T-helper 9 cell (primary cell): ENCODE measurements at regions not wholly inside any gene's neighbourhood (a gene's known extent, or its start where the extent isn't known, plus 50 kb on each side); places are given as distances from the start of the nearest gene placed in this dataset.
A peak's percentile ranks its signal among the peaks of the same experiment; 100 is the strongest.

ENCODE experiments used
- DNase-seq: peaks from one replicate; pipeline ENCODE4 v3.0.0-alpha.2; 2020

DNA sequence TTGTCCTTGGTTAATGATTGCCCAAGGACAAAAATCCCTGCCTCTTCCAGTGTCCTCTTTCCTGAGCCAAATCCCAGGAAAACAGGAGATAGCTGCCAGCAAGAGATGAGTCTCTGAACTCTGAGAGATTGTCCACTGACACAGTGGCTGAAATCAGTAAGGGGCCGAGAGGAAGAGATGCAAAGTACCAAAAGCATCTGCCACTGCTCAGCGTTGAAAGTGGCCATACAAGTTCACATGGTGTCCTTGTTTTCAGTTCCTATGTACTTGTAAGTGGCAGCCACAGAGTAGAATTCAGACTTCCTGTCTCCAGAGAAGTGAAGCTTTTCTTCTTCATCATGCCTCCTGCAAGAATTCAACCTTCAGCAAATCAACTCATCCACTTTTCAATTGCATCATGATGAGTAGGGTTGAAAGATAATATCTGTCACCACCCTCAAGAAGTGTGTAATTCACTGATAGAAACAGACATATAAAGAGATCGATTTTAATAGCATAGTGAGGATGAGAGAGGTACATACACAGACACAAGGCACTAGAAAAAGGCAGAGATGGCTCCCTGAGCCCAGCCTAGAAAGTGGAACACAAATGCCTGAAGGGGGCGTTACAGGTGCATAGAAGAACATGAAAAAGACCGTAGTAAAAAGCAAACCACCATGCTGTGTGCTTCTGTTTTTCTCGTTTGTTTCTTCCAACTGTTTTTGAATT lies 185.8 kb downstream of the MRPL39 start:
- peak; percentile 18 for DNase-seq

DNA sequence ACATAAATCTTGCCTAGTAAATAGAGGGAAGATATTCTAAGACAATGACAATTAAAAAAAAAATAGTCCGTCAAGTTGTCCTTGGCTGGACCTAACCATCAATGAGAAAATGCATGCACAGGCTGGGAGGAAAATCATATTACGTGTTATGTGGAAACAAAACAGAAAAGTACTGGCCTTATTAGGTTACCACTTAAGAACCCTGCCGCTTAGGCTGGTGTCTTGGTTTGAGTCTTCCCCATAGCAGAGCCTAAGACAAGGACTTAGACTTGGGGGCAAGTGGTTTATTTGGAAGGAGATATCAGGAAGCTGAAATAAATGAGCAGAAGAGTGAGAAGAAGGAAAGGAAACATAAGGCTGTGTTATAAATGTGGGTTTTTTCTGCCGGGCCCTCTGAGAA lies 186.4 kb downstream of the MRPL39 start:
- no peak for DNase-seq

DNA sequence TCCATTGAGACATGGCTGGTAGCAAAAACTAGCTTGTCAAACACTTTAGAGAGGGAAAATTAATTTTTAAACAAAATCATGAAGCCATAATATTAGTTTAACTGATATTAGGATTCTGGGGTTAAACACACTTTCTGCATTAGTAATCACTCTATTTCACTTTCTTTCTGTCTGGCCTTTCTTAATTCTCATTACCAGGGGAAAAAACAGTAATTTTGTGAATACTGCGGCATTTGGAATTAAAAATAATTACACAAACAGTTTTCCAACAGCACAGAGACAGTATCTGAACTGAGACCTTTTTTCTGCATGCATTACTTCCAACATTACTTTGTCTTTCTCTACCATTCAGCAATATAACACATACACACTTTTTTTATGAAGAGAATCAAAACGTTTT lies 190.6 kb downstream of the MRPL39 start:
- no peak for DNase-seq

DNA sequence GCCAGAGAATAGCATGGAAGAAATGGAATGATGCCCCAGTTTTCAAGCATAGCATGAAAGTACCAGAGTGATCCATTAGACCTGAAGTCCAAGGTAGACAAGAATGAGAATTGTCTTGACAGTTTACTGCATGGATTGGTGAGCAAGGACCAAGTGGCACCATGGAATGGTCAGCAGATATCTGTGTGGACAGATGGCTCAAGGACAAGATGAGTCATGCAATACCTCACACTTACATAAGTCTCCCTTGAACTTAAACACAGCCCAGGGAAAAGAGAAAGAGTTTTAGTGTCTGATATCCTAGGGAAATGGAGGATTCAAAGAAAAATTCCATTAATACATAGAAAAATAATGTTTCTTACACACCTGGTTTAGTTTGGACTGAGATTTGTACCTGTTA lies 195.2 kb downstream of the MRPL39 start:
- no peak for DNase-seq

DNA sequence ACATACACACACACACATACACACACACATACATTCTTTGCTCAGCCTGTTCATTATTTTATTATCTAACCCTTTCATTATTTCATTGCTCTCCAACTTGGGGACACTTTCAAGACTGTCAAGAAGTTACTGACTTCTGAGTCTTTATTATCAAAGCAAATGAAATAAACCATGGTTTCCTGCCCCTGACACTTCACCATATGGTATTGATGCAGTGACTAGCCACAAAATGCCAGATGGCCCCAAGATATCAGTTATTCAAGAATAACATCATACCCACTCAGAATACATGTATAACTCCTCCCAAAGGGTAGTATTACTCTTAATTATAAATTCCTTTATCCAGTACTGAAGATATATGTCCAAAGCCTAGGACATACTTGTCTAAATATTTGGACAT lies 197.3 kb downstream of the MRPL39 start:
- DNase-seq = no peak

DNA sequence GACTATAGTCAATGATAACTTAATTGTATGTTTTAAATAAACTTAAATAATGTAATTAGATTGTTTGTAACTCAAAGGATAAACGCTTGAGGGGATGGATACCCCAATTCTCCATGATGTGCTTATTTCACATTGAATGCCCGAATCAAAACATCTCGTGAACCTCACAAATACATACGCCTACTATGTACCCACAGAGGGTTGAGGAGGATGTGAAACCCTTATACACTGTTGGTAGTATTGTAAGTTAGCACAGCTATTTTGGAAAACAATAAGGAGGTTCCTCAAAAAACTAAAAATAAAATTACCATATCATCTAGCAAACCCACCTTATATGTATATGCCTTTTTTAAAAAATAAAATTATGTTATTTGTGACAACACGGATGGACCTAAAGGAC lies 198.6 kb downstream of the MRPL39 start:
- no peak for DNase-seq

DNA sequence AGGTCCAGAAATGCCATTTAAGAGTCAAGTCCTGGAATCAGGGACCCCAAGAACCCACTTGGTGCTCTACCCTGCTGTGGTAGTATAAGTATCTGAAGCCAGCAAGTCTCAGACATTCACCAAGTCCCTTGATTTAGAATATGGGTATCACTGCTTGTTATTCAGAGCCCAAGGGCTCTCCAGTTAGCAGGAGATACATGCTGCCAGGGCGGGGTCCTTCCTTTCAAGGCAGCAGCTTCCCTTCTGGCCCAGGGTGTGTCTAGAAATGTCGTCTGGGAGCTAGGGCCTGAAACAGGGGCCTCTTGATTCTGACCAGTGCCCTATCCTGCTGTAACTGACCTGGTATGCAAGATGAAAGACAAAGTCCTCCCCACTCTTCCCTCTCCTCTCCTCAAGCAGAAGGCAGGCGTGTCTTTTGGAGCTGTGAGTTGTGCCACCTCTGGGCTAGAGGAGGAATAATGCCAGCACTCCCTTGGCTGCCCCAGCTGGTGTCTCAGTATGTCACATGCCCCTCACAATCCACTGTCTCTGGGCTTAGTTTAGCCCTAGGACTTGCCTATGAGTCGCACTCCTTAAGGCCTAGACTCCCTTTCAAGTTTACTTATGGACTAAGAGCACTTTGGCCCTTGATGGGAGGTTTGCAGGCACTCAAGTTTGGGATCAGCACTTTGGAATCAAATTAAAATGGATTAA lies 200.2 kb downstream of the MRPL39 start:
- DNase-seq = no peak

DNA sequence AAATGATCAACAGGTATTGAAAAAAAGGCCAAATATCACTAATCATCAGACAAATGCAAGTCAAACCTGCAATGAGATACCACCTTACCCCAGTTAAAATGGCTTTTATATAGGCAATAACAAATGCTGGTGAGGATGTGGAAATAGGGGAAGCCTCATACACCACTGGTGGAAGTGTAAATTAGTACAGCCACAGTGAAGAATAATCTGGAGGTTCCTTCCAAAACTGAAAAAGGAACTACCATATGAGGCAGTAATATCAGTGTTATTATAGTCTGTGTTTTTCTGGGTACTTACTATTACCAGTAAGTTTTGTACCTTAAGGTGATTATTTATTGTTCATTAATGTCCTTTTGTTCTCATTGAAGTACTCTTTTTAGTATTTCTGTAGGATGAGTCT lies 201.3 kb downstream of the MRPL39 start:
- no peak for DNase-seq

DNA sequence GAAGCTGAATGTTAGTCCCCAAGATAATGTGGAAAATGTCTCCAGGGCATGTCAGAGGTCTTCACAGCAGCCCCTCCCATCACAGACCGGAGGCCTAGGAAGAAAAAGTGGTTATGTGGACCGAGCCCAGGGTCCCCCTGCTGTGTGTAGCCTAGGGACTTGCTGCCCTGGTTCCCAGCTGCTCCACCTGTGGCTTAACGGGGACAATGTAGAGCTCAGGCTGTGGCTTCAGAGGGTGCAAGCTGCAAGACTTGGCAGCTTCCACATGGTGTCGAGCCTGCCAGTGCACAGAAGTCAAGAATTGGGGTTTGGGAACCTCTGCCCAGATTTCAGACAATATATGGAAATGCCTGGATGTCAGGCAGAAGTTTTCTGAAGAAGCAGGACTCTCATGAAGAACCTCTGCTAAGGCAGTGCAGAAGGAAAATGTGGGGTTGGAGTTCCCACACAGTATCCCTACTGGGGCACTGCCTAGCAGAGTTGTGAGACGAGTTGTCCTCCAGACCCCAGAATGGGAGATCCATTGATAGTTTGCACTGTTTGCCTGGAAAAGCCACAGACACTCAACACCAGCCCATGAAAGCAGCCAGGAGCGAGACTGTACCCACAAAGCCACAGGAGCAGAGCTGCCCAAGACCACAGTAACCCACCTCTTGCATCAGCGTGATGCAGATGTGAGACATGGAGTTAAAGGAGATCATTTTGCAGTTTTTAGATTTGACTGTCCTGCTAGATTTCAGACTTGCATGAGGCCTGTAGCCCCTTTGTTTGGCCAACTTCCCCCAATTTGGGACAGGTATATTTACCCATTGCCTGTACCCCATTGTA lies 204.9 kb downstream of the MRPL39 start:
- no peak for DNase-seq

DNA sequence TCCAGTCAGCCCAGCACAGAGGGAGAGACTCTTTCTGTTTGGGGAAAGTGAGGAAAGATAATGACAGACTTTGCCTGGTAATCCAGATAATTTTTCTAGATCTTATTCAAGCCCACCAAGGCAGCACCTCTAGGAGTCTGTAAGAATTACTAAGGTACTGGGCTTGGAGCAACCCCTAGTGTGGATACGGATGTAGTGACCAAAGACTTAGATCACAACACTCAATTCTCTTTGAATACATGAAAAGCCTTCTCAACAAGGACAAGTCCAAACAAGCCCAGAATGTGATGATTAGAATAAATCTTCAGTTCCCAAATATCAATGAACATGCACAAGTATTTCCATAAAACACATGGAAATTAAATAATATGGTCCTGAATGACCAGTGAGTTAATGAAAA lies 206.9 kb downstream of the MRPL39 start:
- DNase-seq = no peak

DNA sequence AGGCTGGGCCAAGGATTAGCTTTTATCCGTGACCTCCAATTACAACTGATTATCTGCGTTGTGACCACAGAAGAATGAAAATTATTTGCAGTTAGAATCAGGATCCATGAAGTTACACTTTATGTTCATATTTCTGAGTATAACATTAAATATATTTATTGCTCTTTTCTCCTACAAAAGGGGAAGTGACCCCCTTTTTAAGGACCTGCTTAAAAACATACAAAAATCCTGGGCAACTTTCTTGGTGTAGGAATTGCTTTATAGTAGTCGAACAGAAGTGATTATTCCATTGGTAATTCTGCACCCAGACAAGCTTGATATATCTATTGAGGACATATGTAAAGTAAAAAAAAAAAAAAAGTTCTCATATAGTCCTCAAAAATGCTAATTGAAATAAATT lies 208.7 kb downstream of the MRPL39 start:
- DNase-seq = no peak

DNA sequence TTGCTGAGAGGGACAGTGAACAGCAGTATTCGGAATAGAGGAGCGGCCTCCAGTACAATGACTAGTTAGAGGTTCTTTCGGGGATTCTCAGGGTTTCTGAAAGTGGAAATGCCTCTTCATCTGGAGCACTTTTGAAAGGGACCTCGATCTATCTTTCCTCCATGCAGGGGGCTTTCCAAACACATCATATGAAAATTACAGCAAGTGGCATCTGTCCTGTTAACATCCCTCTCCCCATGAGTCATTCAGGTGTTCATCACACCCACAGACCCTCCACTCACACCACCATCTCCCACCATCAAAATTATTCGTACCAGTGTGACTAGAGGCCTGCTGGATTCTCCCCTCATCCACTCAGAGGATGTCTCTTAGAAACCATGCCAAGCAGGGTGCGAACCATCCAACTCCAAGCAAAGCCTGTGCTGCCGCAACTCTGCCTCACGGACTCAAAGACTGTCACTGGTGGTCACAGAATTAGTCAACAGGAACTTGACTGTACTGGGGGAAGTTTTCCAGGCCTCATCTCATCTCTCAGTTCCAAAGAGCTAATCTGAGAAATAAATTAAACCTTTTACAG lies 211.1 kb downstream of the MRPL39 start:
- no peak for DNase-seq

DNA sequence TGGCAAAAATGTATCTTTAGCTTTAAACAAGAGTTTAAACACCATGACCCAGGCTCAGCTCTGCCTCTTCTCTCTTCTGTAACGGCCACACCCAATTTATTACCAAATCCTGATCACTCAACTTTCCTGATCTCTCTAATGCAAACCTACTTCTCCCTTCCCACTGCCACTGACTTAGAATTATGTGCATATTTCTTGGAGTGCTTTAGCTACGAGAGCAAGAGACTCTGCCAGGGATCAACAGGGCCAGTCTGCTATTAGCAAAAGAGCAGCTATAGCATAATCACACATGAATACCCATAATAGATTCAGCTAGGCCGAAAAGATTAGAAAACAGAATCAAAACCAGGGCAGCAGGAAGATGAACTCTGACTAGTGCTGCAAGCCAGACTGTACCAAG lies 215.5 kb downstream of the MRPL39 start:
- DNase-seq = no peak

DNA sequence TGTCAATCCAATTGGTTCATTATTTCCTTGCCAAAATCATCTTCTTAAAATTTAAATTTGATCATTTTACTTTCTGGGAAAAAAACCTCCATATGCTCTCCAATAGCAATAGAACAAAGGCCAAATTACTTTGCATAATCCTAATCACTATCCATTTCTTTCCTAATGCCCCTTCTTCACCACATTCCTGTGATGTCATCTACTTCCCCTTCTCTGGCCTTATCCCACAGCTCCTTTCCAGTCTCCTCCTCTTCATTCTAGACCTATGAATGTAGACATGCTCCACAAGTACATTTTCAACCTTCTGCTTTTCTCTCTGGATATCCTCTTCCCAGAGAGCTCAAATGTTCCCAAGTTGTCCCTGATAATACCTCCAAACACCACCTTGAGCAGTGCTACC lies 216.6 kb downstream of the MRPL39 start:
- no peak for DNase-seq

DNA sequence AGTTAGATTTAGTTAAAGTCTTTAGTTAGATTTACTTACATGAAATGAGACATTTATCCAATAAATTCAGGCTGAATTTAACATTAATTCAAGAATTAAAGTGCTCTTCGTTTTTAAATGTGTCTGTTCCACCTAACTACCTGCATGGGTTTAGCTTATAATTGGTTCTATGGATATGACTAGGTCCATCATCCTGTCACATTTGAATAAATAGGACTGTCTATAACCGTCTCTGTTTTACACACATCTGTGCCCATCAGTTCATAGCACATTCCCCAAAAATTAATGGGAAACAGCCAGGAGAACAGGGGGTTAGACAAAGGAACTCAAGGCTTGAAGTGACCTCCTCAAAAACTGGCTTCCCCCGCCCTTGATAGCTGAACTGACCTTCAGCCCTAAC lies 219.6 kb downstream of the MRPL39 start:
- DNase-seq = no peak

DNA sequence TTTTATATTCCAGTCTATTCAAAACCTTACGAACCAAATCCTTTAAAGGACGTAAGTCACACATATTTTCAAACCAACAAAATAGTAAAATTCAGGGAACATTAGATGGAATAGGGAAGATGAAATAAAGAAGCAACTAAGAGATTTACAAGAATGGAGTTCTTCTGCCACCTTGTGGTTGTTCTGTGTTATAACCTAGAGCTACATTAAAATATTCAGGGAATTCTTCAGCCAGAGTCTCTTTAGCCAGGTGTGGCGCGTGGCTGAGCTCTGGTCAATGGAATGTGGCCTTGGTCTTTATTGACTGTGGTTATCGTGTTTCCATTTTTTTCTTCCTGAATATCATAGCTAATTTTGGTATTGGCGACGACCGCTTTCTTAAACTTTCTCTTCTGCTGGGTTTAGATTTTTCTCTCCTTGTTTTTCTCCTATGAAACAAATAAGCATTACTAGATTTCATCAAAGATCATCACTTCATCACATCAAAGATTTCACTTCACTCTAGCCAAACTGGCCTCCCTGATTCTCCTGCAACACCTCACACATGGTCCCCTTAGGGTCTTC lies 221.3 kb downstream of the MRPL39 start:
- DNase-seq = no peak

DNA sequence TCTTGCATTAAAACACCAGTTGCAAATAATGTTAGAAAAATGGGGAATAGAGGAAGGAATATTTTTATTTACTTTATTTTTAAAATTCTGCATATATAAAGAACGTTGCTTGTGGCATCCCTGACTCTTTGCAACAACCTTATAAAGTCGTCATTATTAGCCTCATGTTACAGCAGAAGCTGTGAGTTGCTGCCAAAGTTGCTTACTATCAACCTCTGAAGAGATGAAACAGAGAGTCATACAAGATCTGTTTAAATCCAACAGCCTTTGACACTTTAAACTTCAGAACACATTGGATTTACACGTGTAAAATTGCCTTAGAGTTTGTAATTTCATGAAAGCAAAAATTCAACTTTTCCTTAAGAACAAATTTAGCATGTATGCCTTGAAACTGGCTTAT lies 221.9 kb downstream of the MRPL39 start:
- DNase-seq = no peak

DNA sequence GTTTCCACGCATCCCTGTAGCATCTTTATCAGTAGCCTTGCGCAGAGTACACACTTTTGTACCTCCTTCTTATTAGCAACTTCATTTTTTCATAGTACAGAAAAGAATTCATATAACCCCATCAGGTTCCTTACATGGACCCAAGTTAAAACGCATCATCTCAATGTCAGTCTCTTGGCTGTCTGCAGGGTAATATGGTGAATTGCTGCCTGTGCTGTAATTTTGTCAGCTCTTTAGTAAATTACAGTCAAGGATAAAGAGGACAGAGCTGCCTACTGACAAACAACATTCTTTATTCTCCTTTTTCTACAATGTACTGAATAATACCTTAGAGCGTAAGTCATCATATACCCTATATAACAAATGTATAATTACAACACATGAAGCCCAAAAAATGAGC lies 222.5 kb downstream of the MRPL39 start:
- DNase-seq = no peak

DNA sequence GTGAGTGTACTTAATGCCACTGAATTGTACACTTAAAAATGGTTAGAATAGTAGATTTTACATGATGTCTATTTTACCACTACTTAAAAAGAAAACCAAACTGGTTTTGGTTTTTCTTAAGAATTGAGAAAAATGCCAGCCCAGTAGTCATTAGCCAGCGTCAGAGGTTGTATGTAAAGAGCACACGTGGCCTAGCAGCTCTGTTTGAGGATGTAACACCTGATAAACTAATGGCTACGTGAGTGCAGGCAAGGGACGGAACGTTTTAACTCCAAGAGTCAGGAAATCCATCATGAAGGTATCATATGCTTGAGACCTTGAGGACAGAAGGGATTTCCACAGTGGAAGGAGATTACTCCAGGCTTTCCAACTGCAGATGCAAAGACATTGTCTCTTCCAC lies 223.7 kb downstream of the MRPL39 start:
- no peak for DNase-seq

DNA sequence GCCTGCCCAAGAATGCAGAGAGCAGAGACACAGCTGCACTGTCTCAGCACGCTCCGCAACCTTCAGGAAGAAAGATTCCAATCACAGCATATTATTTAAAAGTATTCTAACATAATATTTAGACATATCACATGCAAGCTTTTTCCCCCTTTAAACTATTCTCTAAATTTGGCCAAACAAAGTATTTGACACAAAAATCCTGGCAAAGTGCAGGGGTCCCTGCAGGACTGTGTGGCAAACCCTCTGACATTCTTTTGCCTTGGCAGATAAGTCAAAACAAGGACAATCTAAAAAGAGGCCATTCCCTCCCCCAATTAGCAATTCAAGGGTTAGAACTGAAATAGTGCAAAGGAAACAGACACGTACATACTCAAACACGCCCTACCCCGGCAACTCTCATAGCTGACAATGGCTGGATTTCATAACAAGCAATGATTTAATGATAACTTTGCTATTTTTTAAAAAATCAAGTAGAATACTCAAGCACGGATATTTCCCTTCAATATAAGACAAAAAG lies 225.3 kb downstream of the MRPL39 start:
- DNase-seq = no peak

DNA sequence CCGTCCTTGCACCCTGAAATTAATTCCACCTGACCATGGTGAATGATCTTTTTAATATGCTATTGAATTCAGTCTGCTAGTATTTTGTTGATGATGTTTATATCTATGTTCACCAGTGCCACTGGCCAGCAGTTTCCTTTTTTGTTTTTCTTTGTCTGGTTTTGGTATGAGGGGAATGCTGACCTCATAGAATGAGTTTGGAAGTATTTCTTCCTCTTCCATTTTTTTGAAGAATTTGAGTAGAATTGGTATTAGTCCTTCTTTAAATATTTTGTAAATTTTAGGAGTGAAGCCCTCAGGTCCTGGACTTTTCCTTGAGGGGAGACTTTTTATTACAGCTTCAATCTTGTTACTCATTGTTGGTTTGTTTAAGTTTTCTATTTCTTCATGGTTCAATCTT lies 231.6 kb downstream of the MRPL39 start:
- DNase-seq = no peak

DNA sequence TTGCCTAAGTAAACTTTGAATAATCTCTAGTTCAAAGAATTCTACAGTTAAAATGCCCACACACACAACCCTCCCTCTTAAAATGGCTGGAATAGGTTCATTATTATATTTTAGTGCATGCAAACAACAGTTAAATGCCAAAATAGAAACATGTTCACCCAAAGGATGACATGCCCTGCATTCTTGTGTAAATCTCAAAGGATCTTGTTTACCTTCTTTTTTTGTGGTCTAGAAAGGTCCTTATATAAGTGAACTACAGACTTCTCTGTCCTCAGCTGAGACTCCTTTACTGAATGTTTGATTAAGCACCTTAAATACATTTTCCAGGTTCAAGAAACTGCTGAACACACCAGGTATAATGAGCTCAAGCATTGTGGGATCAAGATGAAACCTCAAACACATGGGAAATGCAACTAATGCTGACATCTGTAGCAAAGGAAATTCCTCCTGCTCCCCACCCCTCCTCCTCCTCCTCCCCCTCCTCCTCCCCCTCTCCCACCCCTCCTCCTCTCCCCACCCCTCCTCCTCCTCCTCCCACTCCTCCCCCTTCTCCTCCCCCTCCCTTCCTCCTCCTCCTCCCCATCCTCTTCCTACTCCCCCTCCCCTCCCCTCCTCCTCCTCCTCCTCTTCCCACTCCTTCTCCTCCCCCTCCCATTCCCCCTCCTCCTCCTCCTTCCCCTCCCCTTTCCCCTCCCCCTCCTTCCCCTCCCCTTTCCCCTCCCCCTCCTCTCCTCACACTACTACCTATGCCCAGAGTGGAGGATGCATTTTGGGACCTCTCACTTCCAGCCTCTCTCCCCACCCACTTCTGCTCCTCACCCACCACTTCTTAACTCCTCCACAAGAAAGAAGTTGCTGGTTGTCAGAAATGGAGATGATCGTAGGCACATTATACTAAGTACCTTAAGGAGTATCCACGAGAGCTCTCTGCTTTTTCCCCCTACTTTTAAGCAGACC lies 233.9 kb downstream of the MRPL39 start:
- no peak for DNase-seq
